Endothelial cell of umbilical vein (primary cell): ENCODE measurements at regions not wholly inside any gene's neighbourhood (a gene's known extent, or its start where the extent isn't known, plus 50 kb on each side); places are given as distances from the start of the nearest gene placed in this dataset.

ENCODE experiments used
- BruUV-seq: library from RNA; stranded (reverse); fragments of 400-500 nt; replicated peaks from 2 replicates; lab custom pipeline; 2021; lab: Mats Ljungman, UMichigan
- CTCF ChIA-PET: fragments of 300-600, 350-600 bp; sonication (Branson Sonifier 250); formaldehyde crosslinking; loops from one replicate; lab custom pipeline; 2021; ENCODE audit warnings: antibody characterized with exemption, inconsistent platforms; lab: Charles Lee
- POLR2A ChIA-PET: fragments of 300-600, 350-600 bp; sonication (Branson Sonifier 250); formaldehyde crosslinking; loops from one replicate; lab custom pipeline; 2021; ENCODE audit warnings: antibody characterized with exemption, inconsistent platforms; lab: Charles Lee
- DNase-seq: peaks from one replicate; pipeline ENCODE4 v3.0.0-alpha.2; 2011; ENCODE audit warnings: low read depth, low spot score
- FAIRE-seq: peaks from 2 replicates; lab custom pipeline; 2011; peaks lifted over from hg19 to GRCh38; lab: Jason Lieb, UNC
- H2AFZ ChIP-seq: 2 replicates; pipeline ENCODE4 v1.6.0; 2012; ENCODE audit warnings: low read depth, low read length, control low read depth, inconsistent platforms
- H3K27ac ChIP-seq: 2 replicates; pipeline ENCODE4 v1.5.1; 2011; ENCODE audit warnings: low read depth, mild to moderate bottlenecking, control low read depth, low read length, moderate library complexity; ENCODE audit not compliant: insufficient read depth
- H3K27me3 ChIP-seq, 2 experiments: 2 replicates each; pipeline versions ENCODE4 v1.6.0 to v1.6.1; 2011; ENCODE audit warnings: low read length in 2 of 2, mixed read lengths in 1 of 2; ENCODE audit not compliant: control insufficient read depth in 2 of 2, insufficient read depth in 2 of 2
- H3K36me3 ChIP-seq, 2 experiments: 2 replicates in 1 of 2; 3 replicates in 1 of 2; pipeline ENCODE4 v1.5.1; 2011; ENCODE audit warnings: low read length in 2 of 2, mild to moderate bottlenecking in 1 of 2, moderate library complexity in 1 of 2; ENCODE audit not compliant: control insufficient read depth in 2 of 2, insufficient read depth in 2 of 2; ENCODE audit errors: extremely low read depth in 1 of 2
- H3K4me1 ChIP-seq: 3 replicates; pipeline ENCODE4 v1.5.1; 2011; ENCODE audit warnings: mild to moderate bottlenecking, low read length; ENCODE audit not compliant: control insufficient read depth, insufficient read depth; ENCODE audit errors: extremely low read depth
- H3K4me2 ChIP-seq: 2 replicates; pipeline ENCODE4 v1.6.1; 2011; ENCODE audit warnings: low read length, control low read depth, mixed read lengths; ENCODE audit not compliant: insufficient read depth
- H3K4me3 ChIP-seq, 3 experiments: fragments of 200-600 bp in 1 of 3; sonication (generic), shearing (Covaris generic) in 1 of 3; replicated peaks in 1 of 3; 2 replicates each; pipeline ENCODE4 v1.5.1; 2011 to 2016; ENCODE audit warnings: control low read depth in 3 of 3, low read length in 3 of 3, mild to moderate bottlenecking in 2 of 3, inconsistent platforms in 1 of 3, low read depth in 1 of 3, moderate library complexity in 1 of 3; ENCODE audit not compliant: insufficient read depth in 1 of 3
- H3K79me2 ChIP-seq: 2 replicates; pipeline ENCODE4 v1.6.0; 2012; ENCODE audit warnings: low read length, inconsistent platforms; ENCODE audit not compliant: control insufficient read depth, insufficient read depth
- H3K9ac ChIP-seq: replicated peaks from 2 replicates; pipeline ENCODE3; 2011; ENCODE audit warnings: low read length, control low read depth; ENCODE audit not compliant: insufficient read depth; ENCODE audit errors: extremely low read depth
- H3K9me1 ChIP-seq: replicated peaks from 3 replicates; pipeline ENCODE4 v1.6.0; 2011; ENCODE audit warnings: mild to moderate bottlenecking, low read length; ENCODE audit not compliant: control insufficient read depth, insufficient read depth; ENCODE audit errors: extremely low read depth
- H3K9me3 ChIP-seq: replicated peaks from 2 replicates; pipeline ENCODE4 v1.5.1; 2012; ENCODE audit warnings: low read length, inconsistent platforms; ENCODE audit not compliant: control insufficient read depth, insufficient read depth
- H4K20me1 ChIP-seq: replicated peaks from 2 replicates; pipeline ENCODE3; 2011; ENCODE audit warnings: mild to moderate bottlenecking, low read length; ENCODE audit not compliant: control insufficient read depth, insufficient read depth; ENCODE audit errors: extremely low read depth
- CTCF ChIP-seq, 2 donors: IDR thresholded peaks; 1 replicate in 1 of 2; 2 replicates in 1 of 2; pipeline ENCODE4 v1.5.1; 2011; ENCODE audit warnings: low read length in 2 of 2, mild to moderate bottlenecking in 2 of 2, moderate library complexity in 2 of 2, control low read depth in 1 of 2, inconsistent platforms in 1 of 2, low read depth in 1 of 2; ENCODE audit not compliant: insufficient read depth in 1 of 2; ENCODE audit errors: extremely low read depth in 1 of 2
- EZH2 ChIP-seq: IDR thresholded peaks from 2 replicates; pipeline ENCODE4 v1.6.1; 2012; ENCODE audit warnings: borderline replicate concordance, low read depth, mild to moderate bottlenecking, moderate library complexity, low read length, inconsistent platforms; ENCODE audit not compliant: severe bottlenecking
- FOS ChIP-seq: IDR thresholded peaks from 2 replicates; pipeline ENCODE4 v1.6.1; 2011; ENCODE audit warnings: mild to moderate bottlenecking, low read length, moderate library complexity, borderline replicate concordance; ENCODE audit not compliant: insufficient read depth
- GATA2 ChIP-seq: IDR thresholded peaks from 2 replicates; pipeline ENCODE4 v1.7.0; 2011; ENCODE audit warnings: low read depth, mild to moderate bottlenecking, moderate library complexity, mixed read lengths, low read length; ENCODE audit not compliant: insufficient read length, insufficient read depth
- JUN ChIP-seq: IDR thresholded peaks from 2 replicates; pipeline ENCODE4 v1.6.1; 2011; ENCODE audit warnings: borderline replicate concordance, low read depth; ENCODE audit not compliant: insufficient read length, insufficient read depth
- MAX ChIP-seq: IDR thresholded peaks from 2 replicates; pipeline ENCODE4 v1.6.1; 2011; ENCODE audit not compliant: insufficient read depth, insufficient read length
- MYC ChIP-seq: IDR thresholded peaks from one replicate; pipeline ENCODE4 v1.6.1; 2011; ENCODE audit warnings: mild to moderate bottlenecking, low read depth, low read length
- POLR2A ChIP-seq: IDR thresholded peaks from 2 replicates; pipeline ENCODE4 v1.6.1; 2012; ENCODE audit warnings: low read depth, mild to moderate bottlenecking, control low read depth, low read length
- POLR2AphosphoS5 ChIP-seq: IDR thresholded peaks from 2 replicates; pipeline ENCODE4 v1.6.1; 2012; ENCODE audit warnings: low read depth, mild to moderate bottlenecking, control low read depth, low read length, moderate library complexity; ENCODE audit not compliant: insufficient read depth
- dilution Hi-C: fragments of 300-500 bp; cut with MboI; formaldehyde crosslinking; loops from one replicate; pipeline ENCODE4 v1.15.0; 2019; ENCODE audit warnings: low sequenced_read_pairs; ENCODE audit not compliant: extremely low pct_ligation_motif_present
- intact Hi-C: fragments of 100-400 bp; cut with micrococcal nuclease; formaldehyde crosslinking; loops from one replicate; pipeline ENCODE4 v1.10.0; 2022

GRCh38 chr1:167165948-167166689 lies 54.6 kb upstream of the POU2F1 start:
- Histone ChIP-seq H3K4me3 (no peak overlapping the region), H3K9ac (no peak overlapping the region), H3K36me3 (no peaks in the 10 kb centered on the region), H3K4me1 (no peaks in the 10 kb centered on the region), H4K20me1 (no peaks in the 10 kb centered on the region), H3K9me3 (no peaks in the 10 kb centered on the region), H3K27ac (no peak overlapping the region), H3K79me2 (no peaks in the 10 kb centered on the region), H3K9me1 (no peaks in the 10 kb centered on the region), H3K4me2 (no peak overlapping the region), H3K27me3 (peaks cover 1 to 13% of the 10 kb centered on the region in 2 experiments), H2AFZ (no peak overlapping the region)
- dilution Hi-C loops = no loop called here
- BruUV-seq = no TSS peak
- TF ChIP-seq MYC (no peak), MAX (no peak), POLR2A (no peak), FOS (no peak), POLR2AphosphoS5 (no peak), EZH2 (no peak), GATA2 (no peak), CTCF (IDR thresholded peaks at IDR 0.05; ENCODE audit: extremely low read depth in 1 of 2, insufficient read depth in 1 of 2, low read depth in 1 of 2, low read length in 2 of 2) (no peak), JUN (no peak)
- no peak for FAIRE-seq
- POLR2A ChIA-PET = no interaction called here
- intact Hi-C loops = no loop called here
- CTCF ChIA-PET = no interaction called here
- DNase-seq = no peak
